Right lobe of liver (tissue), 4 donors: ENCODE measurements at regions not wholly inside any gene's neighbourhood (a gene's known extent, or its start where the extent isn't known, plus 50 kb on each side); places are given as distances from the start of the nearest gene placed in this dataset.

ENCODE experiments used
- POLR2A ChIP-seq: fragments of 450-650 bp; IDR thresholded peaks from one replicate; pipeline ENCODE4 v1.6.1; 2017; ENCODE audit warnings: antibody characterized with exemption, mild to moderate bottlenecking
- TF ChIP-seq, protein P1 (sequence below), 4 donors: fragments of 200-600 bp in 3 of 4; fragments of 450-650 bp in 1 of 4; IDR thresholded peaks; one replicate each; pipeline versions ENCODE4 v1.5.1 to v1.8.0; 2016 to 2022; ENCODE audit warnings: antibody characterized with exemption in 4 of 4, mild to moderate bottlenecking in 2 of 4
- donor health status: DM: no; HTN: no; CAD: no.
- donor health status: DM: no; HTN: no; CAD: no.
- donor health status: DM: no; HTN: yes; CAD: no.

DNA sequence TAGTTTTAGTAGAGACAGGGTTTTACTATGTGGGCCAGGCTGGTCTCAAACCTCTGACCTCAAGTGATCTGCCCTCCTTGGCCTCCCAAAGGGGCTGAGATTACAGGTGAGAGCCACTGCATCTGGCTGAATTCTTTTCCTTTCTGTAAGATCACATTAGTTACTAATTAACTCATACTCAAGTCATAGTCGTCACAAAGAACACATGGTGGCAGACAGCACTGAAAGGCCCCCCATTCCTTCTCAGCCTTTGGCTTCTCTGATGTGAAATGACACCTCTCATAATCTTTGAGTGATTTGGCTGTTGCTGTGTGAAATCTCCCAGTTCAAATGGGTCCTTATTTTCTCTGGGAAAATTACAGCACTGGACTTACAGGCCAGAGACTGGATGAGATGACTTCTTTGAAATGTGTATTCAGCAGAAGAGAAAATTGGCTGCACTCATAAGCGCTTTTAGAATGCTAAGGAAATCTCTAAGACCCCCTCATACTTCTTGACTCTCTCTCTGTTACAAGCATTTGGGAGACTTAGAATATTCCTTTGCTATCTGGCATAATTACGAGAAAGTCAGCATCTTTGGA, 764.8 kb downstream of the RNF144A start:
- TF ChIP-seq POLR2A = no peak
- TF ChIP-seq, protein P1, sequence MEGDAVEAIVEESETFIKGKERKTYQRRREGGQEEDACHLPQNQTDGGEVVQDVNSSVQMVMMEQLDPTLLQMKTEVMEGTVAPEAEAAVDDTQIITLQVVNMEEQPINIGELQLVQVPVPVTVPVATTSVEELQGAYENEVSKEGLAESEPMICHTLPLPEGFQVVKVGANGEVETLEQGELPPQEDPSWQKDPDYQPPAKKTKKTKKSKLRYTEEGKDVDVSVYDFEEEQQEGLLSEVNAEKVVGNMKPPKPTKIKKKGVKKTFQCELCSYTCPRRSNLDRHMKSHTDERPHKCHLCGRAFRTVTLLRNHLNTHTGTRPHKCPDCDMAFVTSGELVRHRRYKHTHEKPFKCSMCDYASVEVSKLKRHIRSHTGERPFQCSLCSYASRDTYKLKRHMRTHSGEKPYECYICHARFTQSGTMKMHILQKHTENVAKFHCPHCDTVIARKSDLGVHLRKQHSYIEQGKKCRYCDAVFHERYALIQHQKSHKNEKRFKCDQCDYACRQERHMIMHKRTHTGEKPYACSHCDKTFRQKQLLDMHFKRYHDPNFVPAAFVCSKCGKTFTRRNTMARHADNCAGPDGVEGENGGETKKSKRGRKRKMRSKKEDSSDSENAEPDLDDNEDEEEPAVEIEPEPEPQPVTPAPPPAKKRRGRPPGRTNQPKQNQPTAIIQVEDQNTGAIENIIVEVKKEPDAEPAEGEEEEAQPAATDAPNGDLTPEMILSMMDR (IDR thresholded peaks at IDR 0.05) = no peak
